HepG2 (cell line): ENCODE measurements at regions not wholly inside any gene's neighbourhood (a gene's known extent, or its start where the extent isn't known, plus 50 kb on each side); places are given as distances from the start of the nearest gene placed in this dataset.

Experiments
- CTCF ChIP-seq: sonication (generic); formaldehyde crosslinking; IDR thresholded peaks from 2 replicates; pipeline ENCODE4 v1.5.0; 2020; ENCODE audit warnings: mild to moderate bottlenecking, missing genetic modification reagents, moderate library complexity
- FOXK1 ChIP-seq: sonication (generic); formaldehyde crosslinking; IDR thresholded peaks from 2 replicates; pipeline ENCODE4 v1.4.0; 2020; ENCODE audit warnings: low read depth, missing genetic modification reagents, borderline replicate concordance
- HNRNPUL1 ChIP-seq: fragments of 200-400 bp; formaldehyde crosslinking; IDR thresholded peaks from 2 replicates; pipeline ENCODE4 v1.6.1; 2017; ENCODE audit warnings: low read depth, mild to moderate bottlenecking, low read length, moderate library complexity
- MBNL3 ChIP-seq: fragments of 250-450 bp; sonication (Bioruptor Pico); conservative IDR thresholded peaks from 2 replicates; pipeline ENCODE4 v1.8.0; 2022; ENCODE audit warnings: mild to moderate bottlenecking, inconsistent platforms
- ZNF207 ChIP-seq: fragments of 450-650 bp; IDR thresholded peaks from 2 replicates; pipeline ENCODE4 v1.6.1; 2016; ENCODE audit warnings: antibody characterized with exemption, borderline replicate concordance
- ZNF850 ChIP-seq: sonication (generic); formaldehyde crosslinking; conservative IDR thresholded peaks from 2 replicates; pipeline ENCODE4 v1.9.0; 2021; ENCODE audit warnings: mild to moderate bottlenecking, missing genetic modification reagents
- ZSCAN30 ChIP-seq: sonication (generic); formaldehyde crosslinking; IDR thresholded peaks from 2 replicates; pipeline ENCODE4 v1.5.0; 2020; ENCODE audit warnings: mild to moderate bottlenecking, missing genetic modification reagents
- TF ChIP-seq, protein P1 (sequence below): sonication (generic); formaldehyde crosslinking; IDR thresholded peaks from 2 replicates; pipeline ENCODE4 v1.5.0; 2020; ENCODE audit warnings: missing genetic modification reagents
- TF ChIP-seq, protein P2 (sequence below): IDR thresholded peaks from 2 replicates; pipeline ENCODE4 v1.6.1; 2012; ENCODE audit warnings: inconsistent platforms

- TF ChIP-seq ZSCAN30 (CRISPR knock-in tag) (no peak), ZNF850 (no peak), FOXK1 (no peak), MBNL3 (CRISPR knock-in tag) (no peak), ZNF207 (no peak), HNRNPUL1 (no peak), CTCF (CRISPR knock-in tag) (no peak)
- TF ChIP-seq, protein P1, sequence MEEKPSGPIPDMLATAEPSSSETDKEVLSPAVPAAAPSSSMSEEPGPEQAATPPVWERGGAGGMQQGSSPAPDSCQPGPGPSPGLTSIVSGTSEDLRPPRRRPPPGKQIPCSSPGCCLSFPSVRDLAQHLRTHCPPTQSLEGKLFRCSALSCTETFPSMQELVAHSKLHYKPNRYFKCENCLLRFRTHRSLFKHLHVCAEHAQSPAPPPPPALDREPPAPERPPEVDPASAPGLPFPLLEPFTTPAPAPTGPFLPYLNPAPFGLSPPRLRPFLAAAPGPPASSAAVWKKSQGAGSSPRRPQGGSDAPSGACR (CRISPR knock-in tag) = no peak
- TF ChIP-seq, protein P2, sequence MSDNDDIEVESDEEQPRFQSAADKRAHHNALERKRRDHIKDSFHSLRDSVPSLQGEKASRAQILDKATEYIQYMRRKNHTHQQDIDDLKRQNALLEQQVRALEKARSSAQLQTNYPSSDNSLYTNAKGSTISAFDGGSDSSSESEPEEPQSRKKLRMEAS = no peak
Observed at GRCh38 chr10:29163746-29164145, 125.1 kb upstream of the LYZL1 start.
